Liver (tissue), 3 donors: ENCODE measurements at regions not wholly inside any gene's neighbourhood (a gene's known extent, or its start where the extent isn't known, plus 50 kb on each side); places are given as distances from the start of the nearest gene placed in this dataset.

Source experiments
- ATF3 ChIP-seq: IDR thresholded peaks from 2 replicates; pipeline ENCODE4 v1.6.1; 2016; ENCODE audit warnings: antibody characterized with exemption
- EGR1 ChIP-seq, 2 donors: IDR thresholded peaks; 2 replicates each; pipeline ENCODE4 v1.6.1; 2016 to 2018; ENCODE audit warnings: antibody characterized with exemption in 2 of 2, low read depth in 2 of 2
- FOXA2 ChIP-seq: IDR thresholded peaks from 2 replicates; pipeline ENCODE4 v1.6.1; 2016; ENCODE audit warnings: antibody characterized with exemption
- JUND ChIP-seq, 2 donors: IDR thresholded peaks; 2 replicates each; pipeline ENCODE4 v1.6.1; 2016; ENCODE audit warnings: antibody characterized with exemption in 2 of 2
- REST ChIP-seq: IDR thresholded peaks from 2 replicates; pipeline ENCODE4 v1.6.1; 2016; ENCODE audit warnings: antibody characterized with exemption, mild to moderate bottlenecking
- SP1 ChIP-seq: IDR thresholded peaks from 2 replicates; pipeline ENCODE4 v1.6.1; 2018; ENCODE audit warnings: antibody characterized with exemption, mild to moderate bottlenecking
- TAF1 ChIP-seq: conservative IDR thresholded peaks from 2 replicates; pipeline ENCODE4 v1.6.1; 2016; ENCODE audit warnings: antibody characterized with exemption, mild to moderate bottlenecking
- TF ChIP-seq, protein P1 (sequence below): fragments of 150-350 bp; IDR thresholded peaks from 2 replicates; pipeline ENCODE4 v1.5.1; 2017; ENCODE audit warnings: improper control_type of control experiment, low read depth, low read length; ENCODE audit not compliant: missing input control
- TF ChIP-seq, protein P2 (sequence below): IDR thresholded peaks from 2 replicates; pipeline ENCODE4 v1.6.1; 2016; ENCODE audit warnings: antibody characterized with exemption
- donor health status: healthy.
- donor health status: healthy.

- TF ChIP-seq, protein P1, sequence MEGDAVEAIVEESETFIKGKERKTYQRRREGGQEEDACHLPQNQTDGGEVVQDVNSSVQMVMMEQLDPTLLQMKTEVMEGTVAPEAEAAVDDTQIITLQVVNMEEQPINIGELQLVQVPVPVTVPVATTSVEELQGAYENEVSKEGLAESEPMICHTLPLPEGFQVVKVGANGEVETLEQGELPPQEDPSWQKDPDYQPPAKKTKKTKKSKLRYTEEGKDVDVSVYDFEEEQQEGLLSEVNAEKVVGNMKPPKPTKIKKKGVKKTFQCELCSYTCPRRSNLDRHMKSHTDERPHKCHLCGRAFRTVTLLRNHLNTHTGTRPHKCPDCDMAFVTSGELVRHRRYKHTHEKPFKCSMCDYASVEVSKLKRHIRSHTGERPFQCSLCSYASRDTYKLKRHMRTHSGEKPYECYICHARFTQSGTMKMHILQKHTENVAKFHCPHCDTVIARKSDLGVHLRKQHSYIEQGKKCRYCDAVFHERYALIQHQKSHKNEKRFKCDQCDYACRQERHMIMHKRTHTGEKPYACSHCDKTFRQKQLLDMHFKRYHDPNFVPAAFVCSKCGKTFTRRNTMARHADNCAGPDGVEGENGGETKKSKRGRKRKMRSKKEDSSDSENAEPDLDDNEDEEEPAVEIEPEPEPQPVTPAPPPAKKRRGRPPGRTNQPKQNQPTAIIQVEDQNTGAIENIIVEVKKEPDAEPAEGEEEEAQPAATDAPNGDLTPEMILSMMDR = no peak
- TF ChIP-seq SP1 = no peak
- no peak for TF ChIP-seq REST
- no peak for TF ChIP-seq JUND (IDR thresholded peaks at IDR 0.05)
- TF ChIP-seq FOXA2 = no peak
- TF ChIP-seq, protein P2, sequence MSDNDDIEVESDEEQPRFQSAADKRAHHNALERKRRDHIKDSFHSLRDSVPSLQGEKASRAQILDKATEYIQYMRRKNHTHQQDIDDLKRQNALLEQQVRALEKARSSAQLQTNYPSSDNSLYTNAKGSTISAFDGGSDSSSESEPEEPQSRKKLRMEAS = no peak
- TF ChIP-seq TAF1 = no peak
- no peak for TF ChIP-seq EGR1 (IDR thresholded peaks at IDR 0.05; ENCODE audit: low read depth in 2 of 2)
- TF ChIP-seq ATF3 = no peak
These were observed 227.7 kb downstream of the ZNF621 start for GRCh38 chr3:40752492-40752891.
